Nephron (organoid): ENCODE measurements at regions not wholly inside any gene's neighbourhood (a gene's known extent, or its start where the extent isn't known, plus 50 kb on each side); places are given as distances from the start of the nearest gene placed in this dataset.
A peak's percentile ranks its signal among the peaks of the same experiment; 100 is the strongest.

ENCODE experiments used
- H3K27ac Mint-ChIP-seq, 3 experiments: 2 replicates each; pipeline ENCODE4 v1.8.0; 2020; ENCODE audit warnings: mixed read lengths in 3 of 3, mild to moderate bottlenecking in 2 of 3, moderate library complexity in 1 of 3
- H3K27me3 Mint-ChIP-seq: 2 replicates; pipeline ENCODE4 v1.8.0; 2021; ENCODE audit warnings: low read depth, mild to moderate bottlenecking, moderate library complexity, mixed read lengths
- H3K36me3 Mint-ChIP-seq: 2 replicates; pipeline ENCODE4 v1.8.0; 2020; ENCODE audit warnings: low read depth, mixed read lengths
- H3K4me1 Mint-ChIP-seq: 2 replicates; pipeline ENCODE4 v1.8.0; 2020; ENCODE audit warnings: mixed read lengths
- H3K4me3 Mint-ChIP-seq, 3 experiments: 2 replicates each; pipeline ENCODE4 v1.8.0; 2020; ENCODE audit warnings: mild to moderate bottlenecking in 3 of 3, mixed read lengths in 3 of 3, moderate library complexity in 2 of 3
- H3K9me3 Mint-ChIP-seq: 2 replicates; pipeline ENCODE4 v1.8.0; 2020; ENCODE audit warnings: mixed read lengths
- CTCF ChIP-seq, 3 experiments: fragments of 200-600 bp; sonication (generic); IDR thresholded peaks; one replicate each; pipeline ENCODE4 v1.5.0; 2021; ENCODE audit warnings: antibody characterized with exemption in 3 of 3; ENCODE audit not compliant: unreplicated experiment in 3 of 3

- Mint-ChIP-seq H3K36me3 (no peaks in the 10 kb centered on the region), H3K4me3 (no peak overlapping the region), H3K4me1 (no peaks in the 10 kb centered on the region), H3K27me3 (no peaks in the 10 kb centered on the region), H3K9me3 (no peaks in the 10 kb centered on the region), H3K27ac (no peak overlapping the region)
- TF ChIP-seq CTCF (IDR thresholded peaks at IDR 0.05; ENCODE audit: unreplicated experiment in 3 of 3), result no peak
Measured at GRCh38 chr2:82674652-82675051, 1784.4 kb downstream of the SUCLG1 start.

GRCh38 chr2:82667491-82667890 lies 1791.6 kb downstream of the SUCLG1 start:
- Mint-ChIP-seq H3K27ac (no peak overlapping the region), H3K4me1 (no peaks in the 10 kb centered on the region)

GRCh38 chr2:82665691-82666090 lies 1793.4 kb downstream of the SUCLG1 start:
- H3K27ac Mint-ChIP-seq, result no peak overlapping the region
- no peak for TF ChIP-seq CTCF (IDR thresholded peaks at IDR 0.05; ENCODE audit: unreplicated experiment in 3 of 3)
- no peaks in the 10 kb centered on the region for H3K4me1 Mint-ChIP-seq
- no peaks in the 10 kb centered on the region for H3K27me3 Mint-ChIP-seq
- no peak overlapping the region for H3K4me3 Mint-ChIP-seq
- no peaks in the 10 kb centered on the region for H3K9me3 Mint-ChIP-seq
- no peaks in the 10 kb centered on the region for H3K36me3 Mint-ChIP-seq

More at GRCh38 chr2:82667491-82667890, 1791.6 kb downstream of the SUCLG1 start:
- no peak for TF ChIP-seq CTCF (IDR thresholded peaks at IDR 0.05; ENCODE audit: unreplicated experiment in 3 of 3)
- Mint-ChIP-seq H3K27me3 (no peaks in the 10 kb centered on the region), H3K4me3 (no peak overlapping the region), H3K9me3 (no peaks in the 10 kb centered on the region), H3K36me3 (no peaks in the 10 kb centered on the region)

GRCh38 chr2:82657106-82657505 lies 1802.0 kb downstream of the SUCLG1 start:
- Mint-ChIP-seq H3K9me3 (peaks cover 3% of the 10 kb centered on the region), H3K4me1 (no peaks in the 10 kb centered on the region), H3K27ac (peak overlapping the region in 1 of 3 experiments; percentile 17)

GRCh38 chr2:82656420-82656819 lies 1802.7 kb downstream of the SUCLG1 start:
- peaks cover 3% of the 10 kb centered on the region for H3K9me3 Mint-ChIP-seq
- H3K27me3 Mint-ChIP-seq, result peaks cover 4% of the 10 kb centered on the region
- no peak for TF ChIP-seq CTCF (IDR thresholded peaks at IDR 0.05; ENCODE audit: unreplicated experiment in 3 of 3)
- no peak overlapping the region for H3K27ac Mint-ChIP-seq
- no peaks in the 10 kb centered on the region for H3K36me3 Mint-ChIP-seq
- no peaks in the 10 kb centered on the region for H3K4me1 Mint-ChIP-seq
- no peak overlapping the region for H3K4me3 Mint-ChIP-seq

More at GRCh38 chr2:82657106-82657505, 1802.0 kb downstream of the SUCLG1 start:
- Mint-ChIP-seq H3K36me3 (no peaks in the 10 kb centered on the region), H3K4me3 (no peak overlapping the region), H3K27me3 (peaks cover 4% of the 10 kb centered on the region)
- TF ChIP-seq CTCF (IDR thresholded peaks at IDR 0.05; ENCODE audit: unreplicated experiment in 3 of 3), result no peak

- no peak overlapping the region for H3K27ac Mint-ChIP-seq
- no peaks in the 10 kb centered on the region for H3K4me1 Mint-ChIP-seq
- peaks cover 15% of the 10 kb centered on the region for H3K9me3 Mint-ChIP-seq
- no peaks in the 10 kb centered on the region for H3K27me3 Mint-ChIP-seq
- no peak for TF ChIP-seq CTCF (IDR thresholded peaks at IDR 0.05; ENCODE audit: unreplicated experiment in 3 of 3)
- no peak overlapping the region for H3K4me3 Mint-ChIP-seq
- no peaks in the 10 kb centered on the region for H3K36me3 Mint-ChIP-seq
Measured at GRCh38 chr2:82652117-82652516, 1807.0 kb downstream of the SUCLG1 start.
